ENCODE measurements at regions not wholly inside any gene's neighbourhood (a gene's known extent, or its start where the extent isn't known, plus 50 kb on each side); places are given as distances from the start of the nearest gene placed in this dataset.

- Histone ChIP-seq H3K4me3 (no peak overlapping the region), H3K27me3 (no peaks in the 10 kb centered on the region), H3K27ac (no peak overlapping the region), H3K9ac (no peak overlapping the region), H3K9me3 (no peaks in the 10 kb centered on the region), H3K36me3 (no peaks in the 10 kb centered on the region), H3K4me1 (no peaks in the 10 kb centered on the region), H4K20me1 (no peaks in the 10 kb centered on the region), H3K4me2 (no peak overlapping the region)
- no peak for TF ChIP-seq Cebpa-rat (IDR thresholded peaks at IDR 0.05)
Observed at GRCh38 chr1:101733340-101733739, 263.4 kb downstream of the OLFM3 start.

GRCh38 chr1:101738475-101738874, 258.3 kb downstream of the OLFM3 start:
- Histone ChIP-seq H3K27ac (no peak overlapping the region), H3K4me1 (no peaks in the 10 kb centered on the region)

GRCh38 chr1:101739146-101739545, 257.6 kb downstream of the OLFM3 start:
- Histone ChIP-seq H3K9ac (no peak overlapping the region), H3K4me3 (no peak overlapping the region), H3K9me3 (no peaks in the 10 kb centered on the region), H3K4me2 (no peak overlapping the region), H3K4me1 (no peaks in the 10 kb centered on the region), H3K27ac (no peak overlapping the region), H3K27me3 (peaks cover 5% of the 10 kb centered on the region), H3K36me3 (no peaks in the 10 kb centered on the region), H4K20me1 (no peaks in the 10 kb centered on the region)
- TF ChIP-seq Cebpa-rat (IDR thresholded peaks at IDR 0.05), result no peak

More at GRCh38 chr1:101738475-101738874, 258.3 kb downstream of the OLFM3 start:
- H3K9me3 ChIP-seq, result no peaks in the 10 kb centered on the region
- H4K20me1 ChIP-seq, result no peaks in the 10 kb centered on the region
- peaks cover 5% of the 10 kb centered on the region for H3K27me3 ChIP-seq
- no peaks in the 10 kb centered on the region for H3K36me3 ChIP-seq
- TF ChIP-seq Cebpa-rat (IDR thresholded peaks at IDR 0.05), result no peak
- no peak overlapping the region for H3K4me2 ChIP-seq
- no peak overlapping the region for H3K9ac ChIP-seq
- H3K4me3 ChIP-seq, result no peak overlapping the region

GRCh38 chr1:101739826-101740330, 256.8 kb downstream of the OLFM3 start:
- Histone ChIP-seq H3K36me3 (no peaks in the 10 kb centered on the region), H3K4me2 (no peak overlapping the region), H3K9ac (no peak overlapping the region), H3K27me3 (peaks cover 5% of the 10 kb centered on the region), H3K4me1 (no peaks in the 10 kb centered on the region), H3K4me3 (no peak overlapping the region), H4K20me1 (no peaks in the 10 kb centered on the region), H3K9me3 (no peaks in the 10 kb centered on the region), H3K27ac (no peak overlapping the region)
- no peak for TF ChIP-seq Cebpa-rat (IDR thresholded peaks at IDR 0.05)

GRCh38 chr1:101741910-101742309, 254.8 kb downstream of the OLFM3 start:
- no peaks in the 10 kb centered on the region for H3K4me1 ChIP-seq
- H3K27me3 ChIP-seq, result peaks cover 5% of the 10 kb centered on the region
- H3K9ac ChIP-seq, result no peak overlapping the region
- no peak for TF ChIP-seq Cebpa-rat (IDR thresholded peaks at IDR 0.05)
- no peaks in the 10 kb centered on the region for H3K9me3 ChIP-seq
- H3K27ac ChIP-seq, result no peak overlapping the region
- H3K36me3 ChIP-seq, result no peaks in the 10 kb centered on the region
- no peak overlapping the region for H3K4me3 ChIP-seq
- H4K20me1 ChIP-seq, result no peaks in the 10 kb centered on the region
- H3K4me2 ChIP-seq, result no peak overlapping the region

- no peak for TF ChIP-seq Cebpa-rat (IDR thresholded peaks at IDR 0.05)
Observed at GRCh38 chr1:101742509-101742908, 254.2 kb downstream of the OLFM3 start.

GRCh38 chr1:101745551-101746270, 251.0 kb downstream of the OLFM3 start:
- Histone ChIP-seq H3K27ac (no peak overlapping the region), H3K27me3 (no peaks in the 10 kb centered on the region), H3K9me3 (no peaks in the 10 kb centered on the region), H3K9ac (no peak overlapping the region), H3K36me3 (no peaks in the 10 kb centered on the region), H3K4me3 (no peak overlapping the region), H3K4me2 (no peak overlapping the region), H3K4me1 (no peaks in the 10 kb centered on the region), H4K20me1 (no peaks in the 10 kb centered on the region)
- TF ChIP-seq Cebpa-rat (IDR thresholded peaks at IDR 0.05), result no peak

More at GRCh38 chr1:101742509-101742908, 254.2 kb downstream of the OLFM3 start:
- H3K36me3 ChIP-seq, result no peaks in the 10 kb centered on the region
- no peak overlapping the region for H3K27ac ChIP-seq
- H3K4me1 ChIP-seq, result no peaks in the 10 kb centered on the region
- no peaks in the 10 kb centered on the region for H3K9me3 ChIP-seq
- H4K20me1 ChIP-seq, result no peaks in the 10 kb centered on the region
- H3K4me2 ChIP-seq, result no peak overlapping the region
- no peak overlapping the region for H3K9ac ChIP-seq
- peaks cover 5% of the 10 kb centered on the region for H3K27me3 ChIP-seq
- no peak overlapping the region for H3K4me3 ChIP-seq

GRCh38 chr1:101748077-101748476, 248.6 kb downstream of the OLFM3 start:
- H3K4me1 ChIP-seq, result no peaks in the 10 kb centered on the region
- H4K20me1 ChIP-seq, result no peaks in the 10 kb centered on the region
- no peak overlapping the region for H3K4me2 ChIP-seq
- no peaks in the 10 kb centered on the region for H3K27me3 ChIP-seq
- no peak overlapping the region for H3K4me3 ChIP-seq
- H3K9ac ChIP-seq, result no peak overlapping the region
- no peak overlapping the region for H3K27ac ChIP-seq
- H3K9me3 ChIP-seq, result no peaks in the 10 kb centered on the region
- H3K36me3 ChIP-seq, result no peaks in the 10 kb centered on the region
- no peak for TF ChIP-seq Cebpa-rat (IDR thresholded peaks at IDR 0.05)
